GM23338 (cell line): ENCODE measurements at regions not wholly inside any gene's neighbourhood (a gene's known extent, or its start where the extent isn't known, plus 50 kb on each side); places are given as distances from the start of the nearest gene placed in this dataset.

Experiments
- ATAC-seq: fragments of 200-7000 bp; cut with Tn5 transposase; 3 replicates; pipeline ENCODE4 v1.9.1; 2020
- DNase-seq: peaks from one replicate; pipeline ENCODE4 v3.0.0-alpha.2; 2015; ENCODE audit warnings: low spot score
- H2AFZ ChIP-seq: fragments of 200-600 bp; sonication (generic); 2 replicates; pipeline ENCODE4 v1.8.0; 2016; ENCODE audit warnings: antibody characterized with exemption, mild to moderate bottlenecking, moderate library complexity
- H3F3A ChIP-seq: fragments of 200-600 bp; sonication (generic); replicated peaks from 2 replicates; pipeline ENCODE4 v1.8.0; 2017; ENCODE audit warnings: antibody characterized with exemption, mixed run types, low read depth
- H3K27ac ChIP-seq: fragments of 200-600 bp; sonication (generic); 2 replicates; pipeline ENCODE4 v1.6.1; 2016; ENCODE audit warnings: low read depth
- H3K27me3 ChIP-seq: fragments of 200-600 bp; sonication (generic); 2 replicates; pipeline ENCODE4 v1.8.0; 2016; ENCODE audit warnings: mild to moderate bottlenecking, mixed run types, moderate library complexity; ENCODE audit not compliant: insufficient read depth
- H3K36me3 ChIP-seq: fragments of 200-600 bp; sonication (generic); 2 replicates; pipeline ENCODE4 v1.8.0; 2016; ENCODE audit warnings: mild to moderate bottlenecking; ENCODE audit not compliant: insufficient read depth
- H3K4me1 ChIP-seq: fragments of 200-600 bp; sonication (generic); 2 replicates; pipeline ENCODE4 v1.8.0; 2016; ENCODE audit warnings: mild to moderate bottlenecking, moderate library complexity; ENCODE audit not compliant: insufficient read depth
- H3K4me2 ChIP-seq: fragments of 200-600 bp; sonication (generic); 2 replicates; pipeline ENCODE4 v1.7.1; 2017; ENCODE audit warnings: mixed run types
- H3K4me3 ChIP-seq: fragments of 200-600 bp; sonication (generic); 2 replicates; pipeline ENCODE4 v1.6.1; 2016; ENCODE audit warnings: mixed run types
- H3K79me2 ChIP-seq: fragments of 200-600 bp; sonication (generic); replicated peaks from 2 replicates; pipeline ENCODE4 v1.8.0; 2017; ENCODE audit warnings: mild to moderate bottlenecking; ENCODE audit not compliant: insufficient read depth
- H3K9me2 ChIP-seq: fragments of 200-600 bp; sonication (generic); 2 replicates; pipeline ENCODE4 v1.8.0; 2017; ENCODE audit not compliant: insufficient read depth
- H4K20me1 ChIP-seq: fragments of 200-600 bp; sonication (generic); replicated peaks from 2 replicates; pipeline ENCODE4 v1.8.0; 2017; ENCODE audit warnings: mild to moderate bottlenecking; ENCODE audit not compliant: insufficient read depth
- H3K27ac Mint-ChIP-seq: 2 replicates; pipeline ENCODE4 v1.8.0; 2020; ENCODE audit warnings: inconsistent platforms, mild to moderate bottlenecking, moderate library complexity, mixed read lengths
- H3K27me3 Mint-ChIP-seq: 3 replicates; pipeline ENCODE4 v1.8.0; 2022; ENCODE audit warnings: low read depth, mild to moderate bottlenecking, moderate library complexity, mixed read lengths, inconsistent platforms; ENCODE audit not compliant: insufficient read depth, poor library complexity
- H3K36me3 Mint-ChIP-seq: 3 replicates; pipeline ENCODE4 v1.8.0; 2021; ENCODE audit warnings: low read depth, mild to moderate bottlenecking, inconsistent platforms, moderate library complexity, mixed read lengths
- H3K4me1 Mint-ChIP-seq: 3 replicates; pipeline ENCODE4 v1.8.0; 2020; ENCODE audit warnings: mild to moderate bottlenecking, inconsistent platforms, mixed read lengths
- H3K4me3 Mint-ChIP-seq: 3 replicates; pipeline ENCODE4 v1.8.0; 2021; ENCODE audit warnings: moderate library complexity, mild to moderate bottlenecking, inconsistent platforms, mixed read lengths
- H3K9me3 Mint-ChIP-seq: 3 replicates; pipeline ENCODE4 v1.8.0; 2020; ENCODE audit warnings: moderate library complexity, mild to moderate bottlenecking, inconsistent platforms, mixed read lengths
- CREB1 ChIP-seq: fragments of 250-450 bp; sonication (Bioruptor Pico); IDR thresholded peaks from 2 replicates; pipeline ENCODE4 v1.5.0; 2020; ENCODE audit warnings: low read depth, mild to moderate bottlenecking, moderate library complexity
- CTCF ChIP-seq, 2 experiments: fragments of 200-600 bp in 1 of 2; sonication (generic) in 1 of 2; conservative IDR thresholded peaks; 2 replicates each; pipeline versions ENCODE4 v1.5.1 to v1.6.1; 2016 to 2017; ENCODE audit warnings: antibody characterized with exemption in 2 of 2, low read depth in 2 of 2, mild to moderate bottlenecking in 2 of 2, moderate library complexity in 1 of 2
- ETS1 ChIP-seq: IDR thresholded peaks from 2 replicates; pipeline ENCODE4 v1.6.1; 2016; ENCODE audit warnings: antibody characterized with exemption
- EZH2 ChIP-seq: fragments of 200-600 bp; sonication (generic); IDR thresholded peaks from one replicate; pipeline ENCODE4 v1.8.0; 2017; ENCODE audit warnings: antibody characterized with exemption, mild to moderate bottlenecking, low read depth; ENCODE audit not compliant: unreplicated experiment
- EZH2phosphoT487 ChIP-seq: fragments of 200-600 bp; sonication (generic); IDR thresholded peaks from one replicate; pipeline ENCODE4 v1.8.1; 2018; ENCODE audit warnings: antibody characterized with exemption; ENCODE audit not compliant: unreplicated experiment
- JUNB ChIP-seq: IDR thresholded peaks from one replicate; pipeline ENCODE4 v1.6.1; 2016; ENCODE audit warnings: antibody characterized with exemption; ENCODE audit not compliant: unreplicated experiment
- NANOG ChIP-seq: IDR thresholded peaks from 2 replicates; pipeline ENCODE4 v1.6.1; 2016; ENCODE audit warnings: antibody characterized with exemption, borderline replicate concordance
- POLR2AphosphoS5 ChIP-seq: IDR thresholded peaks from 2 replicates; pipeline ENCODE4 v1.6.1; 2016; ENCODE audit warnings: antibody characterized with exemption, low read depth
- REST ChIP-seq: IDR thresholded peaks from one replicate; pipeline ENCODE4 v1.6.1; 2018; ENCODE audit warnings: antibody characterized with exemption; ENCODE audit not compliant: unreplicated experiment
- STAT1 ChIP-seq: IDR thresholded peaks from one replicate; pipeline ENCODE4 v1.6.1; 2016; ENCODE audit warnings: antibody characterized with exemption; ENCODE audit not compliant: unreplicated experiment
- ZNF114 ChIP-seq: fragments of 250-450 bp; sonication (Bioruptor Pico); IDR thresholded peaks from 2 replicates; pipeline ENCODE4 v1.5.0; 2020; ENCODE audit warnings: mild to moderate bottlenecking, moderate library complexity
- ZNF331 ChIP-seq: fragments of 250-450 bp; sonication (Bioruptor Pico); IDR thresholded peaks from 2 replicates; pipeline ENCODE4 v1.5.0; 2020; ENCODE audit warnings: low read depth, mild to moderate bottlenecking, moderate library complexity
- ZNF462 ChIP-seq: fragments of 250-450 bp; sonication (Bioruptor Pico); IDR thresholded peaks from 2 replicates; pipeline ENCODE4 v1.5.0; 2020; ENCODE audit warnings: mild to moderate bottlenecking, moderate library complexity

- no peaks in the 10 kb centered on the region for H3F3A ChIP-seq
- H3K4me3 Mint-ChIP-seq: peak overlapping the region; percentile 19; the same call in 1 of the 3 replicates
- peak overlapping the region; percentile 41 for H3K4me2 ChIP-seq
- no peak overlapping the region for H3K4me3 ChIP-seq
- no peak overlapping the region for H2AFZ ChIP-seq
- no peak overlapping the region for H3K27ac ChIP-seq
- H3K36me3 ChIP-seq: no peaks in the 10 kb centered on the region
- ATAC-seq (peak; percentile 84), DNase-seq (peak; percentile 36)
- H3K27ac Mint-ChIP-seq: no peak overlapping the region
- H4K20me1 ChIP-seq: no peaks in the 10 kb centered on the region
- peaks cover 11% of the 10 kb centered on the region for H3K4me1 ChIP-seq
- H3K27me3 ChIP-seq: no peaks in the 10 kb centered on the region
- no peak for TF ChIP-seq ZNF462 (CRISPR knock-in tag)
- TF ChIP-seq EZH2phosphoT487: no peak
- TF ChIP-seq REST: no peak
- no peak for TF ChIP-seq ETS1
- no peak for TF ChIP-seq EZH2
- no peak for TF ChIP-seq JUNB
- no peak for TF ChIP-seq STAT1
- TF ChIP-seq POLR2AphosphoS5: no peak
- no peak for TF ChIP-seq CTCF (conservative IDR thresholded peaks at IDR 0.05; ENCODE audit: low read depth in 2 of 2)
- no peak for TF ChIP-seq NANOG
- TF ChIP-seq CREB1 (CRISPR knock-in tag): no peak
- TF ChIP-seq ZNF114: no peak
- TF ChIP-seq ZNF331: no peak
- no peaks in the 10 kb centered on the region for H3K36me3 Mint-ChIP-seq
- H3K9me2 ChIP-seq: no peaks in the 10 kb centered on the region
- H3K9me3 Mint-ChIP-seq: peaks cover 14% of the 10 kb centered on the region; the same call in 2 of the 3 replicates
- H3K4me1 Mint-ChIP-seq: peaks cover 17% of the 10 kb centered on the region
- H3K27me3 Mint-ChIP-seq: peaks cover 10% of the 10 kb centered on the region
- no peaks in the 10 kb centered on the region for H3K79me2 ChIP-seq
These were observed 64.9 kb upstream of the OTOS start for GRCh38 chr2:240205348-240205747.
